Adrenal gland (tissue), 5 donors: ENCODE measurements at regions not wholly inside any gene's neighbourhood (a gene's known extent, or its start where the extent isn't known, plus 50 kb on each side); places are given as distances from the start of the nearest gene placed in this dataset.

Experiments
- POLR2A ChIP-seq, 2 donors: fragments of 450-650 bp; IDR thresholded peaks; one replicate each; pipeline ENCODE4 v1.6.1; 2017; ENCODE audit warnings: antibody characterized with exemption in 2 of 2, mild to moderate bottlenecking in 2 of 2, moderate library complexity in 1 of 2
- TF ChIP-seq, protein P1 (sequence below), 6 experiments: fragments of 450-650 bp in 4 of 6; fragments of 200-600 bp in 2 of 6; sonication (generic) in 1 of 6; IDR thresholded peaks; 1 replicate in 5 of 6; 2 replicates in 1 of 6; pipeline versions ENCODE4 v1.5.1 to v1.8.0; 2016 to 2021; ENCODE audit warnings: antibody characterized with exemption in 6 of 6, mild to moderate bottlenecking in 2 of 6, moderate library complexity in 1 of 6
- donor health status: DM: no; HTN: no; CAD: no.

DNA sequence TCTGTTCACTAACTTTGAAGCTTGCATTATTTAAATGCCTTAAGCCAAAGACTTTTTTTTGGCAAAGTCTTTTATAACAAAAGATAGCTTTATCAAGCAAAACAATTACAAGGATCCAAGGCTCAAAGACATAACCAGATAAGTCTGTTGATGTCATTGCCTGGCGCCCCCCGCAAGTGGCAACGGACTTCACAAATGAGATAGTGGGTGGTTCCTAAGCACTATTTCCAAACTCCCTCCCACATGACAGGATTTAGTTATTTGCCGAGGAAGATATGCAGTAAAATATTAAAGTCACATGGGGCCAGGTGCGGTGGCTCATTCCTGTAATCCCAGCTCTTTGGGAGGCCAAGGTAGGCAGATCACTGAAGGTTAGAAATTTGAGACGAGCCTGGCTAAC, 194.2 kb upstream of the DDI1 start:
- TF ChIP-seq, protein P1, sequence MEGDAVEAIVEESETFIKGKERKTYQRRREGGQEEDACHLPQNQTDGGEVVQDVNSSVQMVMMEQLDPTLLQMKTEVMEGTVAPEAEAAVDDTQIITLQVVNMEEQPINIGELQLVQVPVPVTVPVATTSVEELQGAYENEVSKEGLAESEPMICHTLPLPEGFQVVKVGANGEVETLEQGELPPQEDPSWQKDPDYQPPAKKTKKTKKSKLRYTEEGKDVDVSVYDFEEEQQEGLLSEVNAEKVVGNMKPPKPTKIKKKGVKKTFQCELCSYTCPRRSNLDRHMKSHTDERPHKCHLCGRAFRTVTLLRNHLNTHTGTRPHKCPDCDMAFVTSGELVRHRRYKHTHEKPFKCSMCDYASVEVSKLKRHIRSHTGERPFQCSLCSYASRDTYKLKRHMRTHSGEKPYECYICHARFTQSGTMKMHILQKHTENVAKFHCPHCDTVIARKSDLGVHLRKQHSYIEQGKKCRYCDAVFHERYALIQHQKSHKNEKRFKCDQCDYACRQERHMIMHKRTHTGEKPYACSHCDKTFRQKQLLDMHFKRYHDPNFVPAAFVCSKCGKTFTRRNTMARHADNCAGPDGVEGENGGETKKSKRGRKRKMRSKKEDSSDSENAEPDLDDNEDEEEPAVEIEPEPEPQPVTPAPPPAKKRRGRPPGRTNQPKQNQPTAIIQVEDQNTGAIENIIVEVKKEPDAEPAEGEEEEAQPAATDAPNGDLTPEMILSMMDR (IDR thresholded peaks at IDR 0.05), result no peak
- no peak for TF ChIP-seq POLR2A (IDR thresholded peaks at IDR 0.05)
